Naive B cell (primary cell): ENCODE measurements at regions not wholly inside any gene's neighbourhood (a gene's known extent, or its start where the extent isn't known, plus 50 kb on each side); places are given as distances from the start of the nearest gene placed in this dataset.

Experiments used
- ATAC-seq, 2 donors: fragments of 150-1000 bp; cut with Tn5 transposase; 2 replicates each; pipeline ENCODE4 v1.10.0; 2021; ENCODE audit warnings: low read depth in 2 of 2, mild to moderate bottlenecking in 2 of 2, moderate library complexity in 2 of 2
- DNase-seq: peaks from one replicate; pipeline ENCODE4 v3.0.0; 2022
- H3K27ac Mint-ChIP-seq, 6 donors: one replicate each; pipeline ENCODE4 v1.8.0; 2020 to 2022; ENCODE audit warnings: mild to moderate bottlenecking in 6 of 6, mixed read lengths in 6 of 6, moderate library complexity in 5 of 6, inconsistent platforms in 2 of 6
- H3K27me3 Mint-ChIP-seq, 3 donors: one replicate each; pipeline ENCODE4 v1.8.0; 2021 to 2022; ENCODE audit warnings: mixed read lengths in 3 of 3, mild to moderate bottlenecking in 1 of 3
- H3K36me3 Mint-ChIP-seq, 2 donors: one replicate each; pipeline ENCODE4 v1.8.0; 2020 to 2022; ENCODE audit warnings: mixed read lengths in 2 of 2, inconsistent platforms in 1 of 2, mild to moderate bottlenecking in 1 of 2
- H3K4me1 Mint-ChIP-seq, 3 donors: one replicate each; pipeline ENCODE4 v1.8.0; 2020 to 2022; ENCODE audit warnings: mixed read lengths in 3 of 3, inconsistent platforms in 1 of 3, mild to moderate bottlenecking in 1 of 3, moderate library complexity in 1 of 3
- H3K4me3 Mint-ChIP-seq, 8 donors: one replicate each; pipeline ENCODE4 v1.8.0; 2020 to 2022; ENCODE audit warnings: mild to moderate bottlenecking in 8 of 8, mixed read lengths in 8 of 8, moderate library complexity in 8 of 8, inconsistent platforms in 2 of 8
- H3K9me3 Mint-ChIP-seq, 7 donors: one replicate each; pipeline ENCODE4 v1.8.0; 2020 to 2022; ENCODE audit warnings: mixed read lengths in 7 of 7, mild to moderate bottlenecking in 5 of 7, inconsistent platforms in 2 of 7, moderate library complexity in 1 of 7

GRCh38 chr11:104655066-104655465 lies 243.2 kb downstream of the CASP12 start:
- no peaks in the 10 kb centered on the region for H3K4me1 Mint-ChIP-seq
- ATAC-seq (no peak), DNase-seq (no peak)
- H3K27ac Mint-ChIP-seq: no peak overlapping the region
- H3K36me3 Mint-ChIP-seq: peaks cover 0 to 2% of the 10 kb centered on the region in 2 donors
- no peak overlapping the region for H3K4me3 Mint-ChIP-seq
- H3K27me3 Mint-ChIP-seq: peaks cover 0 to 8% (median 5%) of the 10 kb centered on the region in 3 donors
- H3K9me3 Mint-ChIP-seq: peaks cover 0 to 11% (median 3%) of the 10 kb centered on the region in 7 donors

- Mint-ChIP-seq H3K27me3 (peaks cover 0 to 8% (median 5%) of the 10 kb centered on the region in 3 donors), H3K4me1 (no peaks in the 10 kb centered on the region), H3K9me3 (peaks cover 0 to 16% (median 6%) of the 10 kb centered on the region in 7 donors), H3K4me3 (no peak overlapping the region), H3K27ac (peak overlapping the region in 1 of 6 donors; percentile 13), H3K36me3 (peaks cover 0 to 7% of the 10 kb centered on the region in 2 donors)
- ATAC-seq (no peak), DNase-seq (no peak)
Observed at GRCh38 chr11:104654181-104654813, 244.0 kb downstream of the CASP12 start.

GRCh38 chr11:104653407-104653806 lies 244.9 kb downstream of the CASP12 start:
- H3K36me3 Mint-ChIP-seq: peaks cover 0 to 7% of the 10 kb centered on the region in 2 donors
- H3K9me3 Mint-ChIP-seq: peaks cover 0 to 16% (median 6%) of the 10 kb centered on the region in 7 donors
- ATAC-seq: no peak
- H3K27ac Mint-ChIP-seq: no peak overlapping the region
- no peaks in the 10 kb centered on the region for H3K4me1 Mint-ChIP-seq
- H3K4me3 Mint-ChIP-seq: no peak overlapping the region
- no peak for DNase-seq
- H3K27me3 Mint-ChIP-seq: peaks cover 0 to 8% (median 5%) of the 10 kb centered on the region in 3 donors

- Mint-ChIP-seq H3K27me3 (peaks cover 0 to 8% (median 5%) of the 10 kb centered on the region in 3 donors), H3K9me3 (peaks cover 0 to 16% (median 6%) of the 10 kb centered on the region in 7 donors), H3K36me3 (peaks cover 0 to 7% of the 10 kb centered on the region in 2 donors), H3K27ac (no peak overlapping the region), H3K4me3 (no peak overlapping the region), H3K4me1 (no peaks in the 10 kb centered on the region)
- DNase-seq (no peak), ATAC-seq (no peak)
Observed at GRCh38 chr11:104652996-104653395, 245.3 kb downstream of the CASP12 start.

- Mint-ChIP-seq H3K36me3 (peaks cover 0 to 7% of the 10 kb centered on the region in 2 donors), H3K4me3 (no peak overlapping the region), H3K27me3 (peaks cover 5 to 16% (median 5%) of the 10 kb centered on the region in 3 donors), H3K27ac (no peak overlapping the region), H3K4me1 (no peaks in the 10 kb centered on the region), H3K9me3 (peaks cover 0 to 16% (median 7%) of the 10 kb centered on the region in 7 donors)
- ATAC-seq (no peak), DNase-seq (no peak)
Observed at GRCh38 chr11:104650234-104650633, 248.0 kb downstream of the CASP12 start.

GRCh38 chr11:104649002-104649401 lies 249.3 kb downstream of the CASP12 start:
- no peaks in the 10 kb centered on the region for H3K4me1 Mint-ChIP-seq
- peaks cover 0 to 16% (median 7%) of the 10 kb centered on the region in 7 donors for H3K9me3 Mint-ChIP-seq
- no peak overlapping the region for H3K4me3 Mint-ChIP-seq
- peaks cover 0 to 7% of the 10 kb centered on the region in 2 donors for H3K36me3 Mint-ChIP-seq
- DNase-seq (no peak), ATAC-seq (no peak)
- peaks cover 0 to 9% (median 5%) of the 10 kb centered on the region in 3 donors for H3K27me3 Mint-ChIP-seq
- no peak overlapping the region for H3K27ac Mint-ChIP-seq

GRCh38 chr11:104645261-104646222 lies 252.7 kb downstream of the CASP12 start:
- no peak overlapping the region for H3K4me3 Mint-ChIP-seq
- peaks cover 0 to 7% of the 10 kb centered on the region in 2 donors for H3K36me3 Mint-ChIP-seq
- peaks cover 0 to 9% (median 5%) of the 10 kb centered on the region in 3 donors for H3K27me3 Mint-ChIP-seq
- ATAC-seq: no peak
- peaks cover 0 to 9% (median 7%) of the 10 kb centered on the region in 7 donors for H3K9me3 Mint-ChIP-seq
- no peaks in the 10 kb centered on the region for H3K4me1 Mint-ChIP-seq
- DNase-seq: no peak
- no peak overlapping the region for H3K27ac Mint-ChIP-seq

- no peaks in the 10 kb centered on the region for H3K9me3 Mint-ChIP-seq
- H3K4me1 Mint-ChIP-seq: no peaks in the 10 kb centered on the region
- H3K36me3 Mint-ChIP-seq: no peaks in the 10 kb centered on the region
Observed at GRCh38 chr11:104637662-104638170, 260.5 kb downstream of the CASP12 start.

GRCh38 chr11:104633226-104633625 lies 265.0 kb downstream of the CASP12 start:
- Mint-ChIP-seq H3K4me1 (no peaks in the 10 kb centered on the region), H3K36me3 (no peaks in the 10 kb centered on the region), H3K27me3 (no peaks in the 10 kb centered on the region), H3K27ac (no peak overlapping the region), H3K4me3 (no peak overlapping the region), H3K9me3 (no peaks in the 10 kb centered on the region)
- DNase-seq (no peak), ATAC-seq (no peak)

More at GRCh38 chr11:104637662-104638170, 260.5 kb downstream of the CASP12 start:
- no peak for ATAC-seq
- H3K27ac Mint-ChIP-seq: no peak overlapping the region
- no peaks in the 10 kb centered on the region for H3K27me3 Mint-ChIP-seq
- H3K4me3 Mint-ChIP-seq: no peak overlapping the region
- DNase-seq: no peak

GRCh38 chr11:104630352-104630751 lies 267.9 kb downstream of the CASP12 start:
- no peak for ATAC-seq
- Mint-ChIP-seq H3K27ac (no peak overlapping the region), H3K4me1 (no peaks in the 10 kb centered on the region), H3K4me3 (no peak overlapping the region), H3K36me3 (no peaks in the 10 kb centered on the region), H3K9me3 (no peaks in the 10 kb centered on the region), H3K27me3 (no peaks in the 10 kb centered on the region)
- no peak for DNase-seq

- Mint-ChIP-seq H3K27me3 (no peaks in the 10 kb centered on the region), H3K9me3 (no peaks in the 10 kb centered on the region), H3K4me3 (no peak overlapping the region), H3K4me1 (no peaks in the 10 kb centered on the region), H3K27ac (no peak overlapping the region), H3K36me3 (no peaks in the 10 kb centered on the region)
- no peak for DNase-seq
- ATAC-seq: no peak
Observed at GRCh38 chr11:104625246-104625645, 273.0 kb downstream of the CASP12 start.

GRCh38 chr11:104624021-104624420 lies 274.2 kb downstream of the CASP12 start:
- DNase-seq: no peak
- H3K9me3 Mint-ChIP-seq: no peaks in the 10 kb centered on the region
- no peak for ATAC-seq
- no peaks in the 10 kb centered on the region for H3K36me3 Mint-ChIP-seq
- no peak overlapping the region for H3K4me3 Mint-ChIP-seq
- H3K27ac Mint-ChIP-seq: no peak overlapping the region
- no peaks in the 10 kb centered on the region for H3K27me3 Mint-ChIP-seq
- H3K4me1 Mint-ChIP-seq: no peaks in the 10 kb centered on the region

- H3K9me3 Mint-ChIP-seq: no peaks in the 10 kb centered on the region
- no peaks in the 10 kb centered on the region for H3K27me3 Mint-ChIP-seq
- H3K4me3 Mint-ChIP-seq: no peak overlapping the region
- no peaks in the 10 kb centered on the region for H3K36me3 Mint-ChIP-seq
- DNase-seq (no peak), ATAC-seq (no peak)
- H3K4me1 Mint-ChIP-seq: no peaks in the 10 kb centered on the region
- H3K27ac Mint-ChIP-seq: no peak overlapping the region
Observed at GRCh38 chr11:104623518-104623917, 274.7 kb downstream of the CASP12 start.
